ENCODE measurements at regions not wholly inside any gene's neighbourhood (a gene's known extent, or its start where the extent isn't known, plus 50 kb on each side); places are given as distances from the start of the nearest gene placed in this dataset.
"Not testable (repeated sequence)": the region's sequence is repeated elsewhere in the genome, so short reads cannot be mapped to it uniquely, and the experiment has no call there.

DNA sequence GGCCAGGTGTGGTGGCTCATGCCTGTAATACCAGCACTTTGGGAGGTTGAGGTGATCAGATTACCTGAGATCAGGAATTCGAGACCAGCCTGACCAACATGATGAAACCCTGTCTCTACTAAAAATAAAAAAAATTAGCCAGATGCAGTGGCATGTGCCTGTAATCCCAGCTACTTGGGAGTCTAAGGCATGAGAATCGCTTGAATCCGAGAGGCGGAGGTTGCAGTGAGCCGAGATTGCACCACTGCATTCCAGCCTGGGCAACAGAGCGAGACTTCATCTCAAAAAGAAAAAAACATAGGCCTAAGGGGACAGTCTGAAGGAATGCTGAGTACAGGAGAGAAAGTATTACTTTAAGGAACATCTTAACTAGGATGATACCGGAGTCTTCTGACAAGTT lies 650.6 kb upstream of the USP24 start:
- TF ChIP-seq, protein P1, sequence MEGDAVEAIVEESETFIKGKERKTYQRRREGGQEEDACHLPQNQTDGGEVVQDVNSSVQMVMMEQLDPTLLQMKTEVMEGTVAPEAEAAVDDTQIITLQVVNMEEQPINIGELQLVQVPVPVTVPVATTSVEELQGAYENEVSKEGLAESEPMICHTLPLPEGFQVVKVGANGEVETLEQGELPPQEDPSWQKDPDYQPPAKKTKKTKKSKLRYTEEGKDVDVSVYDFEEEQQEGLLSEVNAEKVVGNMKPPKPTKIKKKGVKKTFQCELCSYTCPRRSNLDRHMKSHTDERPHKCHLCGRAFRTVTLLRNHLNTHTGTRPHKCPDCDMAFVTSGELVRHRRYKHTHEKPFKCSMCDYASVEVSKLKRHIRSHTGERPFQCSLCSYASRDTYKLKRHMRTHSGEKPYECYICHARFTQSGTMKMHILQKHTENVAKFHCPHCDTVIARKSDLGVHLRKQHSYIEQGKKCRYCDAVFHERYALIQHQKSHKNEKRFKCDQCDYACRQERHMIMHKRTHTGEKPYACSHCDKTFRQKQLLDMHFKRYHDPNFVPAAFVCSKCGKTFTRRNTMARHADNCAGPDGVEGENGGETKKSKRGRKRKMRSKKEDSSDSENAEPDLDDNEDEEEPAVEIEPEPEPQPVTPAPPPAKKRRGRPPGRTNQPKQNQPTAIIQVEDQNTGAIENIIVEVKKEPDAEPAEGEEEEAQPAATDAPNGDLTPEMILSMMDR (conservative IDR thresholded peaks at IDR 0.05; ENCODE audit: low read length): not testable (repeated sequence)
- TF ChIP-seq EZH2phosphoT487 (IDR thresholded peaks at IDR 0.05; ENCODE audit: borderline replicate concordance): not testable (repeated sequence)

All from Loucy (cell line).